Non-pigmented ciliary epithelial cell (primary cell): ENCODE measurements at regions not wholly inside any gene's neighbourhood (a gene's known extent, or its start where the extent isn't known, plus 50 kb on each side); places are given as distances from the start of the nearest gene placed in this dataset.
"Not testable (repeated sequence)": the region's sequence is repeated elsewhere in the genome, so short reads cannot be mapped to it uniquely, and the experiment has no call there.

Experiments
- DNase-seq: peaks from one replicate; pipeline ENCODE4 v3.0.0-alpha.2; 2010; ENCODE audit warnings: low read depth

GRCh38 chr12:14213542-14213941, 151.9 kb upstream of the ATF7IP start:
- DNase-seq, result no peak

GRCh38 chr12:14214495-14214894, 151.0 kb upstream of the ATF7IP start:
- no peak for DNase-seq

GRCh38 chr12:14215949-14216348, 149.5 kb upstream of the ATF7IP start:
- DNase-seq, result not testable (repeated sequence)

GRCh38 chr12:14216405-14217294, 148.8 kb upstream of the ATF7IP start:
- DNase-seq, result no peak

- no peak for DNase-seq
Measured at GRCh38 chr12:14219156-14219555, 146.3 kb upstream of the ATF7IP start.

- DNase-seq, result not testable (repeated sequence)
Measured at GRCh38 chr12:14219670-14220069, 145.8 kb upstream of the ATF7IP start.

- DNase-seq, result no peak
Measured at GRCh38 chr12:14225064-14225463, 140.4 kb upstream of the ATF7IP start.

GRCh38 chr12:14235176-14235575, 130.3 kb upstream of the ATF7IP start:
- not testable (repeated sequence) for DNase-seq

GRCh38 chr12:14236641-14237040, 128.8 kb upstream of the ATF7IP start:
- DNase-seq, result not testable (repeated sequence)

- no peak for DNase-seq
Measured at GRCh38 chr12:14238221-14238792, 127.2 kb upstream of the ATF7IP start.

- no peak for DNase-seq
Measured at GRCh38 chr12:14239350-14239934, 126.0 kb upstream of the ATF7IP start.

- DNase-seq, result no peak
Measured at GRCh38 chr12:14239935-14240872, 125.3 kb upstream of the ATF7IP start.

- no peak for DNase-seq
Measured at GRCh38 chr12:14240873-14241220, 124.6 kb upstream of the ATF7IP start.

GRCh38 chr12:14242825-14243224, 122.7 kb upstream of the ATF7IP start:
- not testable (repeated sequence) for DNase-seq

- DNase-seq, result no peak
Measured at GRCh38 chr12:14243941-14244340, 121.5 kb upstream of the ATF7IP start.

- DNase-seq, result no peak
Measured at GRCh38 chr12:14244876-14245669, 120.4 kb upstream of the ATF7IP start.

- no peak for DNase-seq
Measured at GRCh38 chr12:14247166-14247565, 118.3 kb upstream of the ATF7IP start.

- DNase-seq, result no peak
Measured at GRCh38 chr12:14249368-14249767, 116.1 kb upstream of the ATF7IP start.

GRCh38 chr12:14252697-14253096, 112.8 kb upstream of the ATF7IP start:
- DNase-seq, result no peak

- DNase-seq, result no peak
Measured at GRCh38 chr12:14253496-14253895, 112.0 kb upstream of the ATF7IP start.

GRCh38 chr12:14254781-14255180, 110.7 kb upstream of the ATF7IP start:
- DNase-seq, result no peak
